Thoracic aorta (tissue), 2 donors: ENCODE measurements at regions not wholly inside any gene's neighbourhood (a gene's known extent, or its start where the extent isn't known, plus 50 kb on each side); places are given as distances from the start of the nearest gene placed in this dataset.

ENCODE experiments used
- ATAC-seq: fragments of 150-250 bp; one replicate; pipeline ENCODE4 v1.8.0; 2017; ENCODE audit warnings: low read depth; ENCODE audit not compliant: insufficient number of reproducible peaks, low FRiP score
- DNase-seq: peaks from one replicate; pipeline ENCODE4 v3.0.0-alpha.2; 2020; ENCODE audit warnings: low spot score
- H3K27ac ChIP-seq, 2 donors: fragments of 200-600 bp; sonication (generic); 1 replicate in 1 of 2; 2 replicates in 1 of 2; pipeline ENCODE4 v1.5.1; 2016; ENCODE audit warnings: mild to moderate bottlenecking in 2 of 2, moderate library complexity in 2 of 2
- H3K27me3 ChIP-seq: fragments of 200-600 bp; sonication (generic); replicated peaks from 2 replicates; pipeline ENCODE4 v1.6.0; 2016; ENCODE audit warnings: mild to moderate bottlenecking; ENCODE audit not compliant: insufficient read depth
- H3K36me3 ChIP-seq: fragments of 200-600 bp; sonication (generic); one replicate; pipeline ENCODE4 v1.5.1; 2016
- H3K4me1 ChIP-seq, 2 donors: fragments of 200-600 bp; sonication (generic); 1 replicate in 1 of 2; 2 replicates in 1 of 2; pipeline versions ENCODE4 v1.5.1 to v1.6.0; 2016; ENCODE audit warnings: low read depth in 2 of 2, mild to moderate bottlenecking in 1 of 2; ENCODE audit not compliant: control insufficient read depth in 1 of 2
- H3K4me3 ChIP-seq: fragments of 200-600 bp; sonication (generic); 2 replicates; pipeline ENCODE4 v1.5.1; 2016; ENCODE audit warnings: mild to moderate bottlenecking
- H3K9me3 ChIP-seq: fragments of 200-600 bp; sonication (generic); 2 replicates; pipeline ENCODE4 v1.5.1; 2016
- CTCF ChIP-seq: fragments of 200-600 bp; sonication (generic); IDR thresholded peaks from one replicate; pipeline ENCODE4 v1.5.1; 2019; ENCODE audit warnings: antibody characterized with exemption

GRCh38 chr9:118624608-118625007, 744.6 kb downstream of the BRINP1 start:
- Histone ChIP-seq H3K9me3 (no peaks in the 10 kb centered on the region), H3K27ac (no peak overlapping the region), H3K4me1 (no peaks in the 10 kb centered on the region), H3K4me3 (no peak overlapping the region), H3K36me3 (no peaks in the 10 kb centered on the region), H3K27me3 (no peaks in the 10 kb centered on the region)
- DNase-seq (no peak), ATAC-seq (no peak)
- no peak for TF ChIP-seq CTCF

GRCh38 chr9:118630079-118630478, 739.2 kb downstream of the BRINP1 start:
- no peak overlapping the region for H3K27ac ChIP-seq
- H3K4me3 ChIP-seq = no peak overlapping the region
- H3K27me3 ChIP-seq = no peaks in the 10 kb centered on the region
- no peaks in the 10 kb centered on the region for H3K36me3 ChIP-seq
- no peaks in the 10 kb centered on the region for H3K4me1 ChIP-seq
- H3K9me3 ChIP-seq = no peaks in the 10 kb centered on the region
- no peak for ATAC-seq
- no peak for TF ChIP-seq CTCF
- DNase-seq = no peak

GRCh38 chr9:118630931-118631595, 738.2 kb downstream of the BRINP1 start:
- no peak overlapping the region for H3K4me3 ChIP-seq

GRCh38 chr9:118631956-118632355, 737.3 kb downstream of the BRINP1 start:
- Histone ChIP-seq H3K4me3 (no peak overlapping the region), H3K36me3 (no peaks in the 10 kb centered on the region), H3K4me1 (no peaks in the 10 kb centered on the region), H3K27me3 (no peaks in the 10 kb centered on the region), H3K9me3 (no peaks in the 10 kb centered on the region), H3K27ac (no peak overlapping the region)
- ATAC-seq (no peak), DNase-seq (no peak)
- TF ChIP-seq CTCF = no peak

More at GRCh38 chr9:118630931-118631595, 738.2 kb downstream of the BRINP1 start:
- Histone ChIP-seq H3K27me3 (no peaks in the 10 kb centered on the region), H3K9me3 (no peaks in the 10 kb centered on the region), H3K27ac (no peak overlapping the region), H3K4me1 (no peaks in the 10 kb centered on the region), H3K36me3 (no peaks in the 10 kb centered on the region)
- no peak for DNase-seq
- ATAC-seq = no peak
- no peak for TF ChIP-seq CTCF

- H3K36me3 ChIP-seq = no peaks in the 10 kb centered on the region
- DNase-seq (no peak), ATAC-seq (no peak)
- no peaks in the 10 kb centered on the region for H3K4me1 ChIP-seq
- no peaks in the 10 kb centered on the region for H3K27me3 ChIP-seq
- no peaks in the 10 kb centered on the region for H3K9me3 ChIP-seq
- no peak overlapping the region for H3K4me3 ChIP-seq
- H3K27ac ChIP-seq = no peak overlapping the region
- no peak for TF ChIP-seq CTCF
Observed at GRCh38 chr9:118635416-118635815, 733.8 kb downstream of the BRINP1 start.
